ENCODE measurements at regions not wholly inside any gene's neighbourhood (a gene's known extent, or its start where the extent isn't known, plus 50 kb on each side); places are given as distances from the start of the nearest gene placed in this dataset.

DNA sequence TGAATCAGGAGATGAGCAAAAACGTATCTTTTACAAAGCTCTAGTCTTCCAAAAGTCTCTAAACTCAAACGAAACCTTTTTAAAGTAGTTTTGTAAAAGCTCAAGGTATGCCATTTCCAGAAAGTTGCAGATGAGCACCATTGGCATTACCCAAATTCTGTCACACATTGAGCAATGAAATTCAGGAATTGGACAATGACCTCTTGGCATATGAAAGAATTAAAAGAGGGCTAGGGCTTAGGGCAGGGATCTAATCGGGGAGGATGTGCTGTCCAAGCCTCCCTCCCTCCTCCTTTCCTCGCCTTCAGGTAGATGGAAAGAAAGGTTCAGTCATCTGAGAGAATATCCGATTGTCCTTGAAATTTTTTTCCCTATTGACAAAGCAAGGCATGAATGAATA, 133.1 kb upstream of the CPNE4 start:
- TF ChIP-seq, protein P1, sequence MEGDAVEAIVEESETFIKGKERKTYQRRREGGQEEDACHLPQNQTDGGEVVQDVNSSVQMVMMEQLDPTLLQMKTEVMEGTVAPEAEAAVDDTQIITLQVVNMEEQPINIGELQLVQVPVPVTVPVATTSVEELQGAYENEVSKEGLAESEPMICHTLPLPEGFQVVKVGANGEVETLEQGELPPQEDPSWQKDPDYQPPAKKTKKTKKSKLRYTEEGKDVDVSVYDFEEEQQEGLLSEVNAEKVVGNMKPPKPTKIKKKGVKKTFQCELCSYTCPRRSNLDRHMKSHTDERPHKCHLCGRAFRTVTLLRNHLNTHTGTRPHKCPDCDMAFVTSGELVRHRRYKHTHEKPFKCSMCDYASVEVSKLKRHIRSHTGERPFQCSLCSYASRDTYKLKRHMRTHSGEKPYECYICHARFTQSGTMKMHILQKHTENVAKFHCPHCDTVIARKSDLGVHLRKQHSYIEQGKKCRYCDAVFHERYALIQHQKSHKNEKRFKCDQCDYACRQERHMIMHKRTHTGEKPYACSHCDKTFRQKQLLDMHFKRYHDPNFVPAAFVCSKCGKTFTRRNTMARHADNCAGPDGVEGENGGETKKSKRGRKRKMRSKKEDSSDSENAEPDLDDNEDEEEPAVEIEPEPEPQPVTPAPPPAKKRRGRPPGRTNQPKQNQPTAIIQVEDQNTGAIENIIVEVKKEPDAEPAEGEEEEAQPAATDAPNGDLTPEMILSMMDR (IDR thresholded peaks at IDR 0.05; ENCODE audit: low read depth, low read length, poor library complexity, severe bottlenecking), result no peak
- no peak for TF ChIP-seq EZH2phosphoT487 (IDR thresholded peaks at IDR 0.05; ENCODE audit: borderline replicate concordance, low read length)

Measured in DOHH2 (cell line).